Right lobe of liver (tissue), 4 donors: ENCODE measurements at regions not wholly inside any gene's neighbourhood (a gene's known extent, or its start where the extent isn't known, plus 50 kb on each side); places are given as distances from the start of the nearest gene placed in this dataset.

ENCODE experiments used
- POLR2A ChIP-seq: fragments of 450-650 bp; IDR thresholded peaks from one replicate; pipeline ENCODE4 v1.6.1; 2017; ENCODE audit warnings: antibody characterized with exemption, mild to moderate bottlenecking
- TF ChIP-seq, protein P1 (sequence below), 4 donors: fragments of 200-600 bp in 3 of 4; fragments of 450-650 bp in 1 of 4; IDR thresholded peaks; one replicate each; pipeline versions ENCODE4 v1.5.1 to v1.8.0; 2016 to 2022; ENCODE audit warnings: antibody characterized with exemption in 4 of 4, mild to moderate bottlenecking in 2 of 4
- donor health status: DM: no; HTN: no; CAD: no.
- donor health status: DM: no; HTN: no; CAD: no.
- donor health status: DM: no; HTN: yes; CAD: no.

DNA sequence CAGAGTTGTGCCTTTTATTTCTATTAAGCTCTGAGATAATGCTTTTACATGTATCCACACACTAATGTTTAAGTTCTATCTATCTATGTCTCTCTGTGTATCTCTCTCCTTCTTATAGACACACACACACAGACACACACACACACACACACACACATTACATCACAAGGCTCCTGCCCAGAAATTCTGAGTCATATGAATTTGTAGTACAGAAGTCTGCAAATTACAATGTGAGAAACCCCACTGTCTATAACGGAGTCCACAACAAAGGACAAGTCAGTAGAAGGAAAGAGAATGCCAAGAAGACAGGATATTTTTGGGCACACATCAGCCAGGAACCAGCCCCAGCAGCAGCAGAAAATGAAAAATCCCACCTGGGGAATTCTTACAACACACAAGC, 142.4 kb downstream of the EN1 start:
- no peak for TF ChIP-seq POLR2A
- TF ChIP-seq, protein P1, sequence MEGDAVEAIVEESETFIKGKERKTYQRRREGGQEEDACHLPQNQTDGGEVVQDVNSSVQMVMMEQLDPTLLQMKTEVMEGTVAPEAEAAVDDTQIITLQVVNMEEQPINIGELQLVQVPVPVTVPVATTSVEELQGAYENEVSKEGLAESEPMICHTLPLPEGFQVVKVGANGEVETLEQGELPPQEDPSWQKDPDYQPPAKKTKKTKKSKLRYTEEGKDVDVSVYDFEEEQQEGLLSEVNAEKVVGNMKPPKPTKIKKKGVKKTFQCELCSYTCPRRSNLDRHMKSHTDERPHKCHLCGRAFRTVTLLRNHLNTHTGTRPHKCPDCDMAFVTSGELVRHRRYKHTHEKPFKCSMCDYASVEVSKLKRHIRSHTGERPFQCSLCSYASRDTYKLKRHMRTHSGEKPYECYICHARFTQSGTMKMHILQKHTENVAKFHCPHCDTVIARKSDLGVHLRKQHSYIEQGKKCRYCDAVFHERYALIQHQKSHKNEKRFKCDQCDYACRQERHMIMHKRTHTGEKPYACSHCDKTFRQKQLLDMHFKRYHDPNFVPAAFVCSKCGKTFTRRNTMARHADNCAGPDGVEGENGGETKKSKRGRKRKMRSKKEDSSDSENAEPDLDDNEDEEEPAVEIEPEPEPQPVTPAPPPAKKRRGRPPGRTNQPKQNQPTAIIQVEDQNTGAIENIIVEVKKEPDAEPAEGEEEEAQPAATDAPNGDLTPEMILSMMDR (IDR thresholded peaks at IDR 0.05), result no peak
